H1 (cell line): ENCODE measurements at regions not wholly inside any gene's neighbourhood (a gene's known extent, or its start where the extent isn't known, plus 50 kb on each side); places are given as distances from the start of the nearest gene placed in this dataset.

Source experiments
- CTBP2 ChIP-seq: IDR thresholded peaks from 2 replicates; pipeline ENCODE4 v1.7.0; 2011; ENCODE audit warnings: borderline replicate concordance, mild to moderate bottlenecking, moderate library complexity, mixed read lengths, low read length; ENCODE audit not compliant: insufficient read depth, insufficient read length
- E2F6 ChIP-seq: IDR thresholded peaks from 2 replicates; pipeline ENCODE4 v1.6.1; 2012; ENCODE audit warnings: inconsistent platforms
- GABPA ChIP-seq: IDR thresholded peaks from 2 replicates; pipeline ENCODE4 v1.6.1; 2011; ENCODE audit warnings: mild to moderate bottlenecking, low read length, moderate library complexity, borderline replicate concordance; ENCODE audit not compliant: insufficient read depth
- SP1 ChIP-seq: IDR thresholded peaks from 2 replicates; pipeline ENCODE4 v1.6.1; 2011; ENCODE audit warnings: low read depth, low read length
- SUZ12 ChIP-seq: fragments of 200-600 bp; sonication (generic); IDR thresholded peaks from 2 replicates; pipeline ENCODE4 v1.6.1; 2012; ENCODE audit warnings: mild to moderate bottlenecking, inconsistent platforms, low read length, moderate library complexity, mixed read lengths

DNA sequence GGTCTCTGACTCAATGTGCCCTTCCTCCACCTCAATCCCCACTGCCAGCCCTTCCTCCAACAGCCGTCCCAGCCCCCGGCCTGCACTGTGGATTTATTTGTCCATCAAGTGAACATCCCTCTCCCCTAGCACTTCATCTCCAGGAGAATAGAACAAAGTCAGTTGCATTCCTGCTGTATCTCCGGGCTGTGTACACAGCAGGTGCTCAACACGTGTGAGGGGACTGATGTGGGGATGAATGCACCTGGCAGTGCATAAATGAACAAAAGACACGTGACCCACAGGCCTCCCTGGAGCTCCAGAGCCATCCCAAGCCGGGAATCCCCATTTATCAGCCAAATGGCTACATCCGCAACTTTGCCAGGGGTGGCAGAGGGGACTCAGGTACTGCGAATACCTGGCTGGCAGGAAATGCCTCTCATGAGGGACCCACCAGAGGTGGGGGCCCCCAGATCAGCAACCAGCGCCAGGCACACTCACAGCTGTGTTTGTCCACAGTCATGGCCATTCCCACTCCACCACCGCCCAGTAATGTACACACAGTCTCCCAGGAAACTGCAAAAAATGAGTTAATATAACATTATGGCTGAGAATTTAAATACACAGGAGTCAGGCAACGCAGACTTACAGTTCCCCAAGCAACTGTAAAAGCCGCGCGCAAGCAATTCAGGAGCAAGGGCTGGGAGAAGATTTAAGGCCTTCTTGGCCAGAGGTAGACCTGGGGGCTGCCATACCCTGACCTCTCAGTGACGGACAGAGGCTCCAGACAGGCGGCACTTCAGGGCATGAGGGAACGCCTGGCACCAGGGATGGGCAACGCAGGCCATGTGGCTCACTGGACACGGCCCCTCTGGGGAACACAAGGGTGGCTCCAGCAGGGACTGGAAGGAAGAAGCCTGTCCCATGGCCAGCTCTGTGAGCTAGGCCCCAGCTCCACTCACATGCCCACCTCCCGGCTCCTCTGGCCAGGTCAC, 50.3 kb upstream of the TCF20 start (continued):
- TF ChIP-seq CTBP2 = no peak
- no peak for TF ChIP-seq E2F6
- no peak for TF ChIP-seq GABPA
- no peak for TF ChIP-seq SP1
- TF ChIP-seq SUZ12 = no peak
